Duodenal mucosa (tissue), 2 donors: ENCODE measurements at regions not wholly inside any gene's neighbourhood (a gene's known extent, or its start where the extent isn't known, plus 50 kb on each side); places are given as distances from the start of the nearest gene placed in this dataset.
"Not testable (repeated sequence)": the region's sequence is repeated elsewhere in the genome, so short reads cannot be mapped to it uniquely, and the experiment has no call there.

ENCODE experiments used
- H3K27ac ChIP-seq: one replicate; pipeline ENCODE4 v1.7.0; 2013; ENCODE audit warnings: low read depth, low read length
- H3K27me3 ChIP-seq, 2 donors: one replicate each; pipeline ENCODE4 v1.7.0; 2013; ENCODE audit warnings: low read length in 2 of 2, control low read depth in 1 of 2; ENCODE audit not compliant: insufficient read depth in 2 of 2, control insufficient read depth in 1 of 2
- H3K36me3 ChIP-seq, 2 donors: one replicate each; pipeline ENCODE4 v1.7.0; 2013; ENCODE audit warnings: low read length in 2 of 2, control low read depth in 1 of 2; ENCODE audit not compliant: insufficient read depth in 2 of 2, control insufficient read depth in 1 of 2
- H3K4me1 ChIP-seq, 2 donors: one replicate each; pipeline ENCODE4 v1.7.0; 2013; ENCODE audit warnings: low read length in 2 of 2, control low read depth in 1 of 2; ENCODE audit not compliant: insufficient read depth in 2 of 2, control insufficient read depth in 1 of 2
- H3K4me3 ChIP-seq, 2 donors: one replicate each; pipeline ENCODE4 v1.7.0; 2013; ENCODE audit warnings: low read length in 2 of 2, low read depth in 1 of 2
- H3K9ac ChIP-seq, 2 donors: one replicate each; pipeline ENCODE4 v1.7.0; 2013; ENCODE audit warnings: low read length in 2 of 2, low read depth in 1 of 2
- H3K9me3 ChIP-seq, 2 donors: one replicate each; pipeline ENCODE4 v1.7.0; 2013; ENCODE audit warnings: low read length in 2 of 2, control low read depth in 1 of 2; ENCODE audit not compliant: control insufficient read depth in 1 of 2

DNA sequence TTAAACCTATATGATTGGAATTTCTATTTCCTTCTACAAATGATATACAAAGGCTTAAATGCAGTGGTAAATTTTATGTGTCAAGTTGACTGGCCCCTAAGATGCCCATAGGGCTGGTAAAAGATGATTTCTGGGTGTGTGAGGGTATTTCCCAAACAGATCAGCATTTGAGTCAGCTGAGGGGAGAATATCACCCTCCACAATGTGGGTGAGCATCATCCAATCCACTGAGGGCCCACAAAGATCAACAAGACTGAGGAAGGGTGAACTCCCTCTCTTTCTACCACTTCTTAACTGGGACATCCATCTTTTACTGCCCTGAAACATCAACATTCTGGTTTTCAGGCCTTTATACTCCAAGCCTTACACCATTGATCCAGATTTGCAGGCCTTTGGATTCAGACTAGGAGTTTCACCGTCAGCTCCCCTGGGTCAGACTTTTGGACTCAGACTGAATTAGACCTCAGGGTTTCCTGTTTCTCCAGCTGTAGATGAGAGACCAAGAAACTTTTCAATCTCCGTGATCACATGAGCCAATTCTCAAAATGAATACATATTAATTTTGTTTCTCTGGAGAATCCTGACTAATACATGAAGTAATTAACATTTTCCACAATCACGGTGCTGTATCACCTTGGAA lies 1020.7 kb upstream of the SLIT2 start:
- H3K4me3 ChIP-seq, result no peak overlapping the region
- no peaks in the 10 kb centered on the region for H3K4me1 ChIP-seq
- no peak overlapping the region for H3K27ac ChIP-seq
- no peaks in the 10 kb centered on the region for H3K9me3 ChIP-seq
- no peaks in the 10 kb centered on the region for H3K36me3 ChIP-seq
- no peaks in the 10 kb centered on the region for H3K27me3 ChIP-seq
- H3K9ac ChIP-seq, result no peak overlapping the region

GRCh38 chr4:19227701-19228100 lies 1024.0 kb upstream of the SLIT2 start:
- no peaks in the 10 kb centered on the region for H3K4me1 ChIP-seq
- H3K4me3 ChIP-seq, result no peak overlapping the region
- H3K27me3 ChIP-seq, result no peaks in the 10 kb centered on the region
- no peak overlapping the region for H3K9ac ChIP-seq
- H3K27ac ChIP-seq, result no peak overlapping the region
- no peaks in the 10 kb centered on the region for H3K9me3 ChIP-seq
- H3K36me3 ChIP-seq, result no peaks in the 10 kb centered on the region

GRCh38 chr4:19224820-19225219 lies 1026.9 kb upstream of the SLIT2 start:
- Histone ChIP-seq H3K27me3 (no peaks in the 10 kb centered on the region), H3K4me1 (no peaks in the 10 kb centered on the region), H3K27ac (no peak overlapping the region), H3K4me3 (no peak overlapping the region), H3K9me3 (no peaks in the 10 kb centered on the region), H3K36me3 (no peaks in the 10 kb centered on the region), H3K9ac (no peak overlapping the region)

DNA sequence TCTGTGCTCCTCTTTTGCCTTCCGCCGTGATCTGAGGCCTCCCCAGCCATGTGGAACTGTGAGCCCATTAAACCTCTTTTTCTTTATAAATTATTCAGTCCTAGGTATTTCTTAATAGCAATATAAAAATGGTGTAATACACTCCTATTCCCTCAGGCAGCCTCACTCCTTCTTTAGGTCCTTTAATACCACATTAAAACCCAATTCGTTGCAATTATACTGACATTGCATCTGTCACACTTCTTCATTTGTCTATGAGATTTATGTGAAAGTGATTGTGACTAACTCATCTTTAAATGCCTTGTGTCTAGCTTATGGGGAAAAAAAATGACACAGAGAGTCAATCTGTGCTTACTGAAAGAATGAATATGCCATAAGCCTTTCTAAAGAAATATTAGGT lies 1035.2 kb upstream of the SLIT2 start:
- Histone ChIP-seq H3K9me3 (no peaks in the 10 kb centered on the region), H3K4me3 (no peak overlapping the region), H3K36me3 (no peaks in the 10 kb centered on the region), H3K27ac (no peak overlapping the region), H3K4me1 (no peaks in the 10 kb centered on the region), H3K27me3 (no peaks in the 10 kb centered on the region), H3K9ac (no peak overlapping the region)

- no peak overlapping the region for H3K9ac ChIP-seq
- H3K36me3 ChIP-seq, result no peaks in the 10 kb centered on the region
- H3K4me1 ChIP-seq, result no peaks in the 10 kb centered on the region
- H3K27ac ChIP-seq, result no peak overlapping the region
- H3K4me3 ChIP-seq, result no peak overlapping the region
- H3K9me3 ChIP-seq, result no peaks in the 10 kb centered on the region
- no peaks in the 10 kb centered on the region for H3K27me3 ChIP-seq
These were observed 1037.0 kb upstream of the SLIT2 start for GRCh38 chr4:19214591-19215186.

DNA sequence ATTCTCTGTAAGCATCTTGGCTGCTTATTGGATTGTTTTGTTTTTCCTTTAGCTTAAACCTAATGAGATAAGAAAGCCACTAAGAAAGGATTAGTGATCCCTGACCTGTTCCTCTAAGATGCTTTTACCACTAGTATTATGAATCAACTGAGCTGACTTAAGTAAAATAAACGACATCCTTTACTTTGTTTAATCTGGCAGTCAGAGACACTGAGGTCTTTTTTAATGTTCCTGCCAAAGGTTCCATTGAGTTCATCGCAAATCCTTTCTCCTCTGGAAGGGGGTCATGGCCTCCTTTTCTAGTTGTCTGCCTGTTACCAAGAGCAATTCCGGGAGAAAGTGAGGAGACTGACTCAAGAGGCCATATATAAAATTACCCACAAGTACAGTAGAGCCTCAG lies 1038.3 kb upstream of the SLIT2 start:
- H3K4me3 ChIP-seq, result no peak overlapping the region
- H3K9me3 ChIP-seq, result no peaks in the 10 kb centered on the region
- no peaks in the 10 kb centered on the region for H3K27me3 ChIP-seq
- no peaks in the 10 kb centered on the region for H3K36me3 ChIP-seq
- no peaks in the 10 kb centered on the region for H3K4me1 ChIP-seq
- no peak overlapping the region for H3K9ac ChIP-seq
- no peak overlapping the region for H3K27ac ChIP-seq

GRCh38 chr4:19205853-19206252 lies 1045.9 kb upstream of the SLIT2 start:
- Histone ChIP-seq H3K36me3 (no peaks in the 10 kb centered on the region), H3K9ac (no peak overlapping the region)

DNA sequence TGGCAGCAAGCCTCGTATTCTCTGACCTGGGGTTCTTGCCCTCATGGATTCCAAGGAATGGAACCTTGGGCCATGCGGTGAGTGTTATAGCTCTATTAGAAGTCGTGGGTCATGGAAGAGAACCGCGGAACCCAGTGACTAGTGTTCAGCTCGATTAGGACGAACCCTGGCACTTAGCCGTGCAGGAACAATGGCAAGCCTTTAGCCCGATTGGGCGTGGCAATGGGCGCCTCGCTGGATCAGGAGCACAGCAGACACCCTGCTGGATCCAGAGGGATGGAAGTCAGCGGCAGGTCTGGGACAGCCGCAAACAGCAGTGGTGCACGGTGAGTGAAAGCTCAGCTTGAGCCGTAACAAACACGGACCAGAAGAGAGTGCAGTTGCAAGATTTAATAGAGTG lies 1053.9 kb upstream of the SLIT2 start:
- not testable (repeated sequence) for H3K4me3 ChIP-seq, H3K36me3 ChIP-seq, H3K27me3 ChIP-seq, H3K9me3 ChIP-seq, H3K27ac ChIP-seq, H3K9ac ChIP-seq, H3K4me1 ChIP-seq

More at GRCh38 chr4:19205853-19206252, 1045.9 kb upstream of the SLIT2 start:
- no peak overlapping the region for H3K27ac ChIP-seq
- H3K9me3 ChIP-seq, result no peaks in the 10 kb centered on the region
- H3K27me3 ChIP-seq, result no peaks in the 10 kb centered on the region
- no peak overlapping the region for H3K4me3 ChIP-seq
- H3K4me1 ChIP-seq, result no peaks in the 10 kb centered on the region

DNA sequence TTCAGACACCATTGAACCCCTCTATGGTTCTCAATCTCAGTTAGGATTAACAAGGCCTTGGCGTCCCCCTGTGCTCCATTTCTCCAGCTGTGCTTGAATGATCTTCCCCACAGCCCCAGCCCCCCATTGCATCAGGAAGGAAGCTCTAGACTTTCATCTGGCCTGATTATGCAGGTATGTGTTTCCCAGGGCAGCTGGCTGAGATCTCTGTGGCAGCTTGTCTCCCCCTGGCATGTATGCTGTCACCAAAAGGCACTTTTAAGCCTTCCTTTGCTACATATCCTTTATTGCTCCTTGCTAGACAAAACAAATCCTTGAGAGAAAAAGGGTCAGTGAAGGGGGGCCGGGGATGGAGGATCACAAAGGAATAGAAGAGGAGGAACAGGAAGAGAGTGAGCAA lies 1056.0 kb upstream of the SLIT2 start:
- Histone ChIP-seq H3K27ac (no peak overlapping the region), H3K9me3 (peaks cover 0 to 1% of the 10 kb centered on the region in 2 donors), H3K36me3 (no peaks in the 10 kb centered on the region), H3K4me1 (no peaks in the 10 kb centered on the region), H3K27me3 (no peaks in the 10 kb centered on the region), H3K9ac (no peak overlapping the region), H3K4me3 (no peak overlapping the region)

DNA sequence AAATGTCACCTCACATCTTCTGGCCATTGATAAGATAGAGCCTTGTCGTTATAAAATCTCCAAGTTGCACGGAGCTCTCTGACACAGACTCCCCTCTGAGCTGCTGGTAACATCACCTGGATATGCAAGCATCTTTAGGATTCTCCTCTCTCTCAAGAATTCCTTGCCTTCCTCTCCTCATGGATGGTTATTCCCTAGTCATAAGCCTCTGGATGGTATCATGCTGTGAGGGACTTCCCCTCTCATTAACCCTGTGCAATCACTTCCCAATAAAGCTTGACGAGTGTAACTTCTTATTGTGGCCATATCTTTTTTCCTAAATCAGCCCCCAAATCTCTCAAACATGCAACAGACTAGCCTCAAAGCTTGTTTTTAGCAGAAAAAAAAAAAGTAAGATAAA lies 1057.0 kb upstream of the SLIT2 start:
- peaks cover 0 to 1% of the 10 kb centered on the region in 2 donors for H3K9me3 ChIP-seq
- no peaks in the 10 kb centered on the region for H3K27me3 ChIP-seq
- no peaks in the 10 kb centered on the region for H3K36me3 ChIP-seq
- no peak overlapping the region for H3K9ac ChIP-seq
- no peak overlapping the region for H3K27ac ChIP-seq
- H3K4me3 ChIP-seq, result no peak overlapping the region
- H3K4me1 ChIP-seq, result no peaks in the 10 kb centered on the region
